Body of pancreas (tissue), 4 donors: ENCODE measurements at regions not wholly inside any gene's neighbourhood (a gene's known extent, or its start where the extent isn't known, plus 50 kb on each side); places are given as distances from the start of the nearest gene placed in this dataset.
A peak's percentile ranks its signal among the peaks of the same experiment; 100 is the strongest.

Source experiments
- ATAC-seq: fragments of 150-250 bp; one replicate; pipeline ENCODE4 v1.9.1; 2016
- DNase-seq, 4 donors: peaks; one replicate each; pipeline ENCODE4 v3.0.0-alpha.2; 2019
- H3K27ac ChIP-seq, 4 donors: fragments of 200-600 bp; sonication (generic); 1 replicate in 3 of 4; 2 replicates in 1 of 4; pipeline versions ENCODE4 v1.5.1 to v1.6.1; 2016 to 2019; ENCODE audit warnings: mild to moderate bottlenecking in 1 of 4, mixed read lengths in 1 of 4, moderate library complexity in 1 of 4
- H3K27me3 ChIP-seq, 2 donors: fragments of 200-600 bp; sonication (generic); one replicate each; pipeline ENCODE4 v1.6.0; 2016; ENCODE audit warnings: mild to moderate bottlenecking in 1 of 2
- H3K36me3 ChIP-seq, 2 donors: fragments of 200-600 bp; sonication (generic); replicated peaks in 1 of 2; 2 replicates each; pipeline ENCODE4 v1.5.1; 2016; ENCODE audit warnings: low read depth in 2 of 2; ENCODE audit not compliant: insufficient read depth in 1 of 2
- H3K4me1 ChIP-seq: fragments of 200-600 bp; sonication (generic); one replicate; pipeline ENCODE4 v1.6.0; 2016
- H3K4me3 ChIP-seq, 2 donors: fragments of 200-600 bp; sonication (generic); 1 replicate in 1 of 2; 2 replicates in 1 of 2; pipeline ENCODE4 v1.5.1; 2016 to 2019
- H3K9me3 ChIP-seq, 3 donors: fragments of 200-600 bp; sonication (generic); 1 replicate in 2 of 3; 2 replicates in 1 of 3; pipeline ENCODE4 v1.5.1; 2016
- CTCF ChIP-seq, 7 experiments: fragments of 450-650 bp in 4 of 7; fragments of 200-600 bp in 3 of 7; sonication (generic) in 3 of 7; IDR thresholded peaks; one replicate each; pipeline ENCODE4 v1.5.1; 2016 to 2019; ENCODE audit warnings: antibody characterized with exemption in 7 of 7
- POLR2A ChIP-seq, 3 donors: fragments of 450-650 bp; IDR thresholded peaks; one replicate each; pipeline ENCODE4 v1.6.1; 2016; ENCODE audit warnings: antibody characterized with exemption in 3 of 3, mild to moderate bottlenecking in 2 of 3
- WGBS, 2 donors: methylation state at CpG; one replicate each; pipeline ENCODE4 v1.1.5; 2017; 5-methylcytosine and 5-hydroxymethylcytosine counted together
- intact Hi-C: fragments of 100-400 bp; cut with DNase I; formaldehyde crosslinking; loops from one replicate; pipeline ENCODE4 v1.15.1; 2023

DNA sequence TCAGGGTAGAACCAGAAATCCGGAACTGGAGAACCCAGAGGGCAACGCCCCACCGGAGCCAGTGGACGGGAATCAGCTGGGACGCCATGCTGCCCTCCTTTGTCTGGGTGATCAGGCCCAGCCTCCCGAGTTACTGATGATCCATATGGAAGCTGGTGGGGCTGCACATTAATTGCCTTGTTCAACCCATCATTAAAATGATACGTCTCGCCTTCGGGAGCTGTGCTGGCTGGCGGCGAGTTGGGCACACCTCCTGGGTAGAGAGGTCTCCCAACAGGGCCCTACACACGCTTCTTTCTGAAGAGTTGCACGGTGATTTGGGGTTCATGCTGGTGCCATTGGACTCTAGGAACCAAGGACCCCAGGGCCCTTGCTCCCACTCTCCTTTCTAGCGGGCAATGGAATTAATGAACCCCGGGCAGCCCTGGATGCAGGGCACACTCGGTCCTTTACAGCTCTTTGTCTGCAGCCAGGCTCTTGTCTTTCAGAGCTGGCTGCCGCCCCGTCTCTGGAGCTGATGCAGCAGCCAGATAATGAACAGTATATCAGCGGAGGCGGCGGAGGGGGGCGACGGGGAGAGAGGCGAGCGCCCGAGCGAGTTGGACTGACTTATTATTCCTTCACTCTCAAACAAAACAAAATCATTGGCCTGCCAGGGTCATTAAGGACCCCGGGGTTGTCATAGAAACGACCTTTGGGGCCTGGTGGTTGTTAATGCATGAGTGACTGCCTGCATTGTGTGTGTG, 412.2 kb upstream of the ZMIZ1 start:
- H3K27ac ChIP-seq = no peak overlapping the region
- no peaks in the 10 kb centered on the region for H3K36me3 ChIP-seq
- no peak for DNase-seq
- no peaks in the 10 kb centered on the region for H3K9me3 ChIP-seq
- 56 to 66% methylated on average over 26 to 28 of the region's 29 CpGs for WGBS, 2 donors
- H3K4me3 ChIP-seq = no peak overlapping the region
- H3K27me3 ChIP-seq = no peaks in the 10 kb centered on the region
- no peak for TF ChIP-seq POLR2A (IDR thresholded peaks at IDR 0.05)
- TF ChIP-seq CTCF (IDR thresholded peaks at IDR 0.05) = no peak
- no peaks in the 10 kb centered on the region for H3K4me1 ChIP-seq
- intact Hi-C loops = loop anchor here (10.0 kb wide), 1 partner anchor 612 kb away; no protein-coding TSS in a partner anchor
- no peak for ATAC-seq

DNA sequence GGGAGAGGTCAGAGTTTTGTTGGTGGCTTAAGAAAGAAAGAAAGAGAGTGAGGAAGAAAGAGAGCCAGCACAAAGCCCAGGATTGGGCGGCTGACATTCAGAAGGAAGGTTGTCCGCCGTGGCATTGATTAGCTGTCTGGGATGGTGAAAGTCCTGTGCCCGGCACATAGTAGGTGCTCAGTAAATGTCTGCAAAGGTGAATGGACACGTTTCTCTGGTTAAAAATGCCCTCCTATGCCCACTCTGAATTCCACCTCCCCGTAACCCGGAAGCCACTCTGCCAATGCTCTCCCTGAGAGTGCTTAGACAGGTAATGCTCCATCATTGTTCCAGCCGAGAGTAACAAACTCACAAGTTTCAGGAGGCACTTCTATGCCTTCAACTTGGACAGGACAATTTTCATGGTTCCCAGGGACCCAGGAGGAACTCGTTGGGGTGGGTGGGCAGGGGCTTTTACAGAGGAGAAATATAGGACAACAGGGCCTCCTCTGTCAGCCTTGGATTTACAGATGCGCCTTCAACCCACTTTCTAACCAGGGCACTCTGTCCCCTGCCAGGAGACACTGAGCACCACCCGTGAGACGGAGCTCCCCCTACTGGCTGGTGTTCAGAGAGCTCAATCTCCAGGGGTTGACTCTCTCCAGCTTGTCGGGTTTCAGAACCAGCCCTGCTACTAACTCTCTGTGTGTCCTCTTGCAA, 411.5 kb upstream of the ZMIZ1 start:
- WGBS, 2 donors = 37 to 46% methylated on average over 12 to 13 of the region's 13 CpGs
- Histone ChIP-seq H3K4me3 (no peak overlapping the region), H3K4me1 (no peaks in the 10 kb centered on the region), H3K36me3 (no peaks in the 10 kb centered on the region), H3K9me3 (no peaks in the 10 kb centered on the region), H3K27me3 (no peaks in the 10 kb centered on the region), H3K27ac (no peak overlapping the region)
- peak; percentile 82 to 88 (median 84) for DNase-seq
- ATAC-seq = peak; percentile 89
- TF ChIP-seq POLR2A (IDR thresholded peaks at IDR 0.05) (no peak), CTCF (IDR thresholded peaks at IDR 0.05) (peak; percentile 49 to 76 (median 68))
- intact Hi-C loops = loop anchor here (10.0 kb wide), 1 partner anchor 613 kb away; no protein-coding TSS in a partner anchor

- intact Hi-C loops = loop anchor here (10.0 kb wide), 1 partner anchor 613 kb away; no protein-coding TSS in a partner anchor
- no peak overlapping the region for H3K27ac ChIP-seq
- no peaks in the 10 kb centered on the region for H3K27me3 ChIP-seq
- ATAC-seq = no peak
- DNase-seq = no peak
- WGBS, 2 donors = 78 to 86% methylated on average over 1 of the region's 1 CpG
- no peaks in the 10 kb centered on the region for H3K4me1 ChIP-seq
- H3K4me3 ChIP-seq = no peak overlapping the region
- H3K36me3 ChIP-seq = no peaks in the 10 kb centered on the region
- no peaks in the 10 kb centered on the region for H3K9me3 ChIP-seq
- TF ChIP-seq CTCF (IDR thresholded peaks at IDR 0.05) (no peak), POLR2A (IDR thresholded peaks at IDR 0.05) (no peak)
Observed at GRCh38 chr10:78657862-78658165, 411.0 kb upstream of the ZMIZ1 start.

- 58 to 71% methylated on average over 7 to 8 of the region's 8 CpGs for WGBS, 2 donors
- Histone ChIP-seq H3K4me3 (no peak overlapping the region), H3K27me3 (no peaks in the 10 kb centered on the region), H3K9me3 (no peaks in the 10 kb centered on the region), H3K36me3 (no peaks in the 10 kb centered on the region), H3K27ac (no peak overlapping the region), H3K4me1 (no peaks in the 10 kb centered on the region)
- ATAC-seq = no peak
- intact Hi-C loops = loop anchor here (10.0 kb wide), 1 partner anchor 614 kb away; no protein-coding TSS in a partner anchor
- TF ChIP-seq POLR2A (IDR thresholded peaks at IDR 0.05) = no peak
- no peak for TF ChIP-seq CTCF (IDR thresholded peaks at IDR 0.05)
- DNase-seq = no peak
Observed at GRCh38 chr10:78658645-78659597, 409.8 kb upstream of the ZMIZ1 start.
